ENCODE measurements at regions not wholly inside any gene's neighbourhood (a gene's known extent, or its start where the extent isn't known, plus 50 kb on each side); places are given as distances from the start of the nearest gene placed in this dataset.

DNA sequence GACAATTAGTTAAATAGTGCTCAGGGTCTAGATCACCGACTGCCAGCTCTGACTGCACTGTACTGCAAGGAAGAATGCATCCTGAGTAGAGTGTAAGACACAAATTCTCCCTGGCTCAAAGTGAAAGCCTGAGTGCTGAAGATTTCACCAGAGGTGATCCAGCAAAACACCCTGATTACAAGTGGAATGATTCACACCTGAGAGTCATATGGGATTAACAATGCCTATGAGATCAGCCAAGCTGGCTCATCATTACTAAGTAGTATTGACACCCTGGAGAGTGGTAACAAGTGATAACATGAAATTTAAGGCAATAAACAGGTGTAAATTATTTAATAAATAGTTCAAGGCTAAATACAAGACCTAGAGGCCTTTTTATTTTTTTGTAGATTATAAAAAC, 403.8 kb upstream of the PRR20A start:
- H2AFZ ChIP-seq (ENCODE audit: low read length): no peak overlapping the region
- H3K4me1 ChIP-seq (replicated peaks in 1 of 4; ENCODE audit: control insufficient read depth in 3 of 4, insufficient read depth in 4 of 4, low read length in 3 of 4): no peaks in the 10 kb centered on the region
- no peak overlapping the region for H2AK5ac ChIP-seq (ENCODE audit: low read depth, low read length)
- H3K14ac ChIP-seq (ENCODE audit: insufficient read length): no peak overlapping the region
- no peak overlapping the region for H4K91ac ChIP-seq (replicated peaks; ENCODE audit: insufficient read length, low read length)
- ChIA-PET CTCF (ENCODE audit: partially characterized antibody) (no interaction called here), POLR2A (ENCODE audit: partially characterized antibody) (no interaction called here)
- no peak overlapping the region for H3K4ac ChIP-seq (replicated peaks; ENCODE audit: insufficient read length, low read depth, low read length)
- no peaks in the 10 kb centered on the region for H3K23me2 ChIP-seq (ENCODE audit: low read depth, low read length)
- no peak for FAIRE-seq
- peaks cover 0 to 5% of the 10 kb centered on the region in 2 experiments; a peak in 1 of 4 replicates for H3K9me3 ChIP-seq (ENCODE audit: insufficient read depth in 2 of 2, low read depth in 1 of 2, low read length in 1 of 2)
- no peak overlapping the region for H3K4me3 ChIP-seq (ENCODE audit: extremely low read depth in 1 of 4, insufficient read depth in 2 of 4, low read depth in 3 of 4, low read length in 4 of 4)
- H3K4me2 ChIP-seq (ENCODE audit: insufficient read depth in 1 of 2, low read depth in 2 of 2, low read length in 2 of 2): no peak overlapping the region
- H3K36me3 ChIP-seq (ENCODE audit: control insufficient read depth in 2 of 4, insufficient read depth in 4 of 4, low read length in 3 of 4): no peaks in the 10 kb centered on the region
- no peak overlapping the region for H2BK120ac ChIP-seq (replicated peaks; ENCODE audit: low read depth, low read length)
- no peak overlapping the region for H2BK15ac ChIP-seq (ENCODE audit: low read length)
- no peaks in the 10 kb centered on the region for H3K79me1 ChIP-seq (ENCODE audit: low read depth, low read length)
- H3K18ac ChIP-seq (ENCODE audit: extremely low read depth, low read length): no peak overlapping the region
- 100% methylated on average over 1 of the region's 1 CpG; no CpG with 5 or more reads in 1 of the 2 experiments for WGBS, 2 experiments (ENCODE audit: extremely low coverage in 1 of 2, insufficient coverage in 1 of 2, insufficient read length in 1 of 2, insufficient replicate concordance in 2 of 2, low coverage in 1 of 2, low lambda C conversion rate in 2 of 2, missing lambda C conversion rate in 1 of 2)
- H3K23ac ChIP-seq (ENCODE audit: insufficient read length): no peak overlapping the region
- H4K8ac ChIP-seq (ENCODE audit: extremely low read depth, insufficient read depth, low read length): no peak overlapping the region
- H3K9ac ChIP-seq (replicated peaks in 1 of 4; ENCODE audit: extremely low read depth in 1 of 4, low read depth in 3 of 4, low read length in 3 of 4): no peak overlapping the region
- no peak overlapping the region for H2BK20ac ChIP-seq (ENCODE audit: low read length)
- H2BK12ac ChIP-seq (ENCODE audit: low read depth, low read length): no peak overlapping the region
- H3K27ac ChIP-seq (ENCODE audit: low read depth, low read length): no peak overlapping the region
- H4K5ac ChIP-seq (ENCODE audit: insufficient read length, low read depth, low read length): no peak overlapping the region
- H3K79me2 ChIP-seq (ENCODE audit: control insufficient read depth in 1 of 2, insufficient read depth in 2 of 2, low read length in 2 of 2): no peaks in the 10 kb centered on the region
- no peak overlapping the region for H3K56ac ChIP-seq (replicated peaks; ENCODE audit: insufficient read length, low read depth, low read length)
- DNase-seq (ENCODE audit: low read depth in 1 of 2, low spot score in 2 of 2): no peak
- H2BK5ac ChIP-seq (ENCODE audit: low read depth, low read length): no peak overlapping the region
- H4K20me1 ChIP-seq (replicated peaks in 1 of 2; ENCODE audit: control insufficient read depth in 1 of 2, insufficient read depth in 2 of 2, low read length in 2 of 2): no peaks in the 10 kb centered on the region
- H3K27me3 ChIP-seq (replicated peaks in 1 of 4; ENCODE audit: control insufficient read depth in 3 of 4, extremely low read depth in 1 of 4, insufficient read depth in 3 of 4, low read length in 3 of 4): no peaks in the 10 kb centered on the region
- TF ChIP-seq MAX (IDR thresholded peaks at IDR 0.05) (no peak), HDAC2 (IDR thresholded peaks at IDR 0.05; ENCODE audit: borderline replicate concordance in 1 of 2, low read depth in 2 of 2, low read length in 2 of 2) (no peak), CTBP2 (IDR thresholded peaks at IDR 0.05; ENCODE audit: borderline replicate concordance, insufficient read depth, insufficient read length, low read length) (no peak), KDM1A (IDR thresholded peaks at IDR 0.05; ENCODE audit: borderline replicate concordance, low read length) (no peak), JUND (IDR thresholded peaks at IDR 0.05; ENCODE audit: low read length) (no peak), KDM5A (IDR thresholded peaks at IDR 0.05; ENCODE audit: low read length) (no peak), GABPA (IDR thresholded peaks at IDR 0.05; ENCODE audit: borderline replicate concordance, insufficient read depth, low read length) (no peak), RXRA (IDR thresholded peaks at IDR 0.05; ENCODE audit: insufficient read depth, low read depth, low read length) (no peak), POLR2AphosphoS5 (IDR thresholded peaks at IDR 0.05; ENCODE audit: low read depth, low read length) (no peak), NRF1 (IDR thresholded peaks at IDR 0.05; ENCODE audit: low read depth, low read length) (no peak), JUN (IDR thresholded peaks at IDR 0.05; ENCODE audit: low read depth, low read length) (no peak), PHF8 (conservative IDR thresholded peaks at IDR 0.05; ENCODE audit: low read depth, low read length) (no peak)

Data from H1 (cell line).